Mucosa of descending colon (tissue), 3 donors: ENCODE measurements at regions not wholly inside any gene's neighbourhood (a gene's known extent, or its start where the extent isn't known, plus 50 kb on each side); places are given as distances from the start of the nearest gene placed in this dataset.

Source experiments
- ATAC-seq: fragments of 200-7000 bp; cut with Tn5 transposase; one replicate; pipeline ENCODE4 v1.9.1; 2020; ENCODE audit warnings: mild to moderate bottlenecking, moderate library complexity
- DNase-seq, 3 donors: peaks; one replicate each; pipeline ENCODE4 v3.0.0-alpha.2; 2020
- H3K36me3 ChIP-seq: fragments of 200-600 bp; one replicate; pipeline ENCODE4 v1.8.0; 2021; ENCODE audit warnings: low read depth, mild to moderate bottlenecking
- H3K4me1 ChIP-seq: fragments of 200-600 bp; one replicate; pipeline ENCODE4 v1.8.0; 2021; ENCODE audit warnings: low read depth, mild to moderate bottlenecking
- H3K4me3 ChIP-seq: fragments of 200-600 bp; one replicate; pipeline ENCODE4 v1.8.0; 2021; ENCODE audit warnings: mild to moderate bottlenecking
- H3K9me3 ChIP-seq: fragments of 200-600 bp; one replicate; pipeline ENCODE4 v1.8.0; 2021; ENCODE audit warnings: mild to moderate bottlenecking
- intact Hi-C, 2 donors: fragments of 100-400 bp; cut with DNase I in 1 of 2; cut with micrococcal nuclease in 1 of 2; formaldehyde crosslinking; loops; one replicate each; pipeline versions ENCODE4 v1.11.0 to v1.11.1; 2022; cut with DNase I, micrococcal nuclease
- TF ChIP-seq, protein P1 (sequence below): fragments of 200-600 bp; IDR thresholded peaks from one replicate; pipeline ENCODE4 v1.8.0; 2022; ENCODE audit warnings: antibody characterized with exemption, mild to moderate bottlenecking
- donor health status: DM: no; HTN: no; CAD: no; lungs with moderate emphysema.
- donor health status: DM: no; HTN: no; CAD: no.
- donor health status: DM: no; HTN: yes; CAD: no.

DNA sequence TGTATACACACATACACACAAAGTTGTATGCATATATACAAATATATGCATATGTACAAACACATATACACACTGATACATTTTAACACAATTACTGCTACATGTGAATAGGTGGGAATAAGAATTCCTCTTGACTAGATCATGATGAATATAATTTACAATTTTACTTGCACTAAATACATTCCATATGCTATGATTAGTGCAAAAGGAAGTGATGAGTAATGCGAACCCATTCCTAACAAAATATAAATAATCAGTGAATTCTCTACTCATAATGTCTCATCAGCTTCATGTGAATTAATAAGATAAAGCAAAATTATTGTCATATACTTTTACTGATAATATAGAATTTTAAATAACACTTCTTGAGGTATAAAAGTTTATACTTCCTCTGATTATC, 1077.3 kb upstream of the PCDH10 start:
- peaks cover 3% of the 10 kb centered on the region for H3K9me3 ChIP-seq
- no peaks in the 10 kb centered on the region for H3K4me1 ChIP-seq
- no peak overlapping the region for H3K4me3 ChIP-seq
- intact Hi-C loops: no loop called here
- ATAC-seq: no peak
- no peak for DNase-seq
- no peaks in the 10 kb centered on the region for H3K36me3 ChIP-seq
- TF ChIP-seq, protein P1, sequence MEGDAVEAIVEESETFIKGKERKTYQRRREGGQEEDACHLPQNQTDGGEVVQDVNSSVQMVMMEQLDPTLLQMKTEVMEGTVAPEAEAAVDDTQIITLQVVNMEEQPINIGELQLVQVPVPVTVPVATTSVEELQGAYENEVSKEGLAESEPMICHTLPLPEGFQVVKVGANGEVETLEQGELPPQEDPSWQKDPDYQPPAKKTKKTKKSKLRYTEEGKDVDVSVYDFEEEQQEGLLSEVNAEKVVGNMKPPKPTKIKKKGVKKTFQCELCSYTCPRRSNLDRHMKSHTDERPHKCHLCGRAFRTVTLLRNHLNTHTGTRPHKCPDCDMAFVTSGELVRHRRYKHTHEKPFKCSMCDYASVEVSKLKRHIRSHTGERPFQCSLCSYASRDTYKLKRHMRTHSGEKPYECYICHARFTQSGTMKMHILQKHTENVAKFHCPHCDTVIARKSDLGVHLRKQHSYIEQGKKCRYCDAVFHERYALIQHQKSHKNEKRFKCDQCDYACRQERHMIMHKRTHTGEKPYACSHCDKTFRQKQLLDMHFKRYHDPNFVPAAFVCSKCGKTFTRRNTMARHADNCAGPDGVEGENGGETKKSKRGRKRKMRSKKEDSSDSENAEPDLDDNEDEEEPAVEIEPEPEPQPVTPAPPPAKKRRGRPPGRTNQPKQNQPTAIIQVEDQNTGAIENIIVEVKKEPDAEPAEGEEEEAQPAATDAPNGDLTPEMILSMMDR: no peak

DNA sequence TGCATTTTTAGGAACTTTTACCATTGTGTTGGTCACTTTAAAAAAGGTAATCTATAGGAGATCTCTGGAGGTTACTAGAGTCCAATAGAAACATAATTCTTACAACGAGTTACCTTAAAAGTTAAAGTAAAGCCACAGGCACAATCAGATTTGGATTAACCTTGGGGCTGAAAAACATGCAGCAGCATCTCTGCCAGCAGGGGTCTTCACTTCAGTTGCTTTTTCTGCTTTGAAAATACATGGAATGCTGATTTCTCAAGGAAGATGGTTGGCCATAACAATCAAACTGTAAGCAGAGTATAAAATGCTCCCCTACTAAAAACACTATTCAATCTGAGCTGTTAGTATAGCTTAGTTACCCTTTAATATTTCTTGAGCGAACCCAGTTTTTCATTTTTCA, 1072.3 kb upstream of the PCDH10 start:
- Histone ChIP-seq H3K4me1 (no peaks in the 10 kb centered on the region), H3K36me3 (no peaks in the 10 kb centered on the region), H3K9me3 (no peaks in the 10 kb centered on the region), H3K4me3 (no peak overlapping the region)
- ATAC-seq (no peak), DNase-seq (no peak)
- TF ChIP-seq, protein P1: no peak
- intact Hi-C loops: no loop called here

DNA sequence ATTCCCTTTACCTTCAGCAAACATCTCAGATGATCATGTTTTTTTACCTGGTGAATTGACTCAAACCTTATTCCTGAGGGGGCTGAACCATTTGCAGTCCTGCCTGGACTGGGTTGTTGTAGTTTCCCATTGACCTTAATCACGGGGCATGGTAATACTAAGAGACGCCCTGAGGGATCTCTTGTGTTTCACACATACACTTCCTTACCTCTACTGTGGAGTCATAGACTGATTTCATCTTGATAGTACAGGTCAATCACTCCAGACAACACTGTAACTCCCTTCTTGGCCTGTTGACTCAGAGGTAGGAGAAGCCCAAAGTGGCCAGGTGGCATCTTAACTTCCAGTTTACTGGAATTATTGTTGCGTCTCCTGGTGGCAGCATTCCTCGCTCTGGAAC, 1064.0 kb upstream of the PCDH10 start:
- H3K9me3 ChIP-seq: peaks cover 2% of the 10 kb centered on the region
- TF ChIP-seq, protein P1: no peak
- no peak overlapping the region for H3K4me3 ChIP-seq
- no peaks in the 10 kb centered on the region for H3K4me1 ChIP-seq
- intact Hi-C loops: no loop called here
- DNase-seq (no peak), ATAC-seq (no peak)
- no peaks in the 10 kb centered on the region for H3K36me3 ChIP-seq

DNA sequence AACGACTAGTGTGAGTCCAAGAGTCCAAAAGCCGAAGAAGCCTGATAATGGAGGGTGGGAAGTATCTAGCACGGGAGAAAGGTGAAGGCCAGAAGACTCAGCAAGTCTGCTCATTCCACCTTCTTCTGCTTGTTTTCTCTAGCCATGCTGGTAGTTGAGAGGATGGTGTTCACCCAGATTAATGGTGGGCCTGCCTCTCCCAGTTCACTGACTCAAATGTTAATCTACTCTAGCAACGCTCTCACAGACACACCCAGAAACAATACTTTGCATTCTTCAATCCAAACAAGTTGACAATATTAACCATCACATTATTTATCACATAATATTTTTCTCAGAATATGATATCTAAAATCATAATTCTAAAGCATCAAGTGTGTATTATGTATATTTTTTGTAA, 1055.1 kb upstream of the PCDH10 start:
- TF ChIP-seq, protein P1: no peak
- Histone ChIP-seq H3K36me3 (no peaks in the 10 kb centered on the region), H3K4me3 (no peak overlapping the region), H3K4me1 (no peaks in the 10 kb centered on the region), H3K9me3 (peaks cover 9% of the 10 kb centered on the region)
- intact Hi-C loops: no loop called here
- DNase-seq (no peak), ATAC-seq (no peak)

DNA sequence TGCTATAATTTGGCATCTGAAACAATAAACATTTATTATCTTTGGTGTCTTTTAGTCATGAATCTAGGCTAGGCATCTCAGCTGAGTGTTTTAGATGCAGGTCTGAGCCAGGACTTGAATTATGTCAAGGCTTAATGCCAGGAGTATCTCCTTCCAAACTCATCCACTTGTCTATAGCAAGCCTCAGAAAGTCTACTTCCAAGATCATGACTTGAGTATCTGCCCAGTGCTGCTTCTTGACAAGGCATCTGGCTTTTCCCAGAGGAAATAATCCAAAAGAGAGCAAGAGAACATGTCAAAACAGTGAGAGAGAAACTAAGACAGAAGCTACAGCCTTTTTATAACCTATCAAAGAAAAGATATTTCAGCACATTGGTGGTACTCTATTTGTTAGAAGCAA, 1052.1 kb upstream of the PCDH10 start:
- Histone ChIP-seq H3K9me3 (peaks cover 9% of the 10 kb centered on the region), H3K4me3 (no peak overlapping the region), H3K4me1 (no peaks in the 10 kb centered on the region), H3K36me3 (no peaks in the 10 kb centered on the region)
- TF ChIP-seq, protein P1: no peak
- DNase-seq (no peak), ATAC-seq (no peak)
- intact Hi-C loops: no loop called here

DNA sequence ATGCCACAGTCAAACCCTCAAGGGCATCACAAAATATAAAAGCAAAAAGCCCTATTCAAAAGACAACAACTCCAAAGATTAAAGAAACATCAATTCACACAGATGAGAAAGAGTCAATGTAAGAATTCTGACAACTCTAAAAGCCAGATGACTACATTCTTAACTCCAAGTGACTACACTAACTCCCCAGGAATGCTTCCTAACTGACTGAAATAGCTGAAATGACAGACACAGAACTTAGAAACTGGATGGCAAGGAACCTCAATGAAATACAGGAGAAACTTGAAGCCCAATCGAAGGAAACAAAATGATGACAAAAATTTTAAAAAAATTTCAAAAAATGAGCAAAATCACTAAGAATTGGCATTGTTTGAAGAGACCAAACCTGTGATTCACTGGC, 1047.6 kb upstream of the PCDH10 start:
- no peaks in the 10 kb centered on the region for H3K4me1 ChIP-seq
- TF ChIP-seq, protein P1: no peak
- ATAC-seq (no peak), DNase-seq (no peak)
- peaks cover under 1% of the 10 kb centered on the region for H3K9me3 ChIP-seq
- H3K36me3 ChIP-seq: no peaks in the 10 kb centered on the region
- intact Hi-C loops: no loop called here
- H3K4me3 ChIP-seq: no peak overlapping the region
